Body of pancreas (tissue), 4 donors: ENCODE measurements at regions not wholly inside any gene's neighbourhood (a gene's known extent, or its start where the extent isn't known, plus 50 kb on each side); places are given as distances from the start of the nearest gene placed in this dataset.

Source experiments
- ATAC-seq: fragments of 150-250 bp; one replicate; pipeline ENCODE4 v1.9.1; 2016
- DNase-seq, 4 donors: peaks; one replicate each; pipeline ENCODE4 v3.0.0-alpha.2; 2019
- H3K27ac ChIP-seq, 4 donors: fragments of 200-600 bp; sonication (generic); 1 replicate in 3 of 4; 2 replicates in 1 of 4; pipeline versions ENCODE4 v1.5.1 to v1.6.1; 2016 to 2019; ENCODE audit warnings: mild to moderate bottlenecking in 1 of 4, mixed read lengths in 1 of 4, moderate library complexity in 1 of 4
- H3K27me3 ChIP-seq, 2 donors: fragments of 200-600 bp; sonication (generic); one replicate each; pipeline ENCODE4 v1.6.0; 2016; ENCODE audit warnings: mild to moderate bottlenecking in 1 of 2
- H3K36me3 ChIP-seq, 2 donors: fragments of 200-600 bp; sonication (generic); replicated peaks in 1 of 2; 2 replicates each; pipeline ENCODE4 v1.5.1; 2016; ENCODE audit warnings: low read depth in 2 of 2; ENCODE audit not compliant: insufficient read depth in 1 of 2
- H3K4me1 ChIP-seq: fragments of 200-600 bp; sonication (generic); one replicate; pipeline ENCODE4 v1.6.0; 2016
- H3K4me3 ChIP-seq, 2 donors: fragments of 200-600 bp; sonication (generic); 1 replicate in 1 of 2; 2 replicates in 1 of 2; pipeline ENCODE4 v1.5.1; 2016 to 2019
- H3K9me3 ChIP-seq, 3 donors: fragments of 200-600 bp; sonication (generic); 1 replicate in 2 of 3; 2 replicates in 1 of 3; pipeline ENCODE4 v1.5.1; 2016
- POLR2A ChIP-seq, 3 donors: fragments of 450-650 bp; IDR thresholded peaks; one replicate each; pipeline ENCODE4 v1.6.1; 2016; ENCODE audit warnings: antibody characterized with exemption in 3 of 3, mild to moderate bottlenecking in 2 of 3
- WGBS, 2 donors: methylation state at CpG; one replicate each; pipeline ENCODE4 v1.1.5; 2017; 5-methylcytosine and 5-hydroxymethylcytosine counted together
- intact Hi-C: fragments of 100-400 bp; cut with DNase I; formaldehyde crosslinking; loops from one replicate; pipeline ENCODE4 v1.15.1; 2023
- TF ChIP-seq, protein P1 (sequence below), 7 experiments: fragments of 450-650 bp in 4 of 7; fragments of 200-600 bp in 3 of 7; sonication (generic) in 3 of 7; IDR thresholded peaks; one replicate each; pipeline ENCODE4 v1.5.1; 2016 to 2019; ENCODE audit warnings: antibody characterized with exemption in 7 of 7

DNA sequence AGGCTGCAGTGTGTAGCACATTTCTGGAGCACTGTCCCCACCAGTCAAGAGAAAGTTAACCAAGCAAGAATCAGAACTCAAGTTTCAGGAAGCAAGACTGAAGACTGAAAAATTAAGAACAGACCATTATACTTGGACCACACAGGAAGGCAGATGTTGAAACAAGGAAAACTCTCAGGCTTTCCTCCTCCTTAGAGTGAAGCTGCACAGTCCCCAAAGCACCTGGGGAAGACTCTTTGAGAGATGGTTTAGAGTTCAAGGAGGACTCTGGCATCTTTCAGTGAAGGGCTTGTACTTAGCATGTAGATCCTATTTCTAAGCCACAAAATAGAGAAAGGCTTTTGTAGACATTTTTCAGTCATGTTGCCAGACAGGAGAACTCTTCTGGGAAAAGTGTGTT is 113.7 kb upstream of the KCTD3 start:
- ATAC-seq, result no peak
- intact Hi-C loops, result no loop called here

DNA sequence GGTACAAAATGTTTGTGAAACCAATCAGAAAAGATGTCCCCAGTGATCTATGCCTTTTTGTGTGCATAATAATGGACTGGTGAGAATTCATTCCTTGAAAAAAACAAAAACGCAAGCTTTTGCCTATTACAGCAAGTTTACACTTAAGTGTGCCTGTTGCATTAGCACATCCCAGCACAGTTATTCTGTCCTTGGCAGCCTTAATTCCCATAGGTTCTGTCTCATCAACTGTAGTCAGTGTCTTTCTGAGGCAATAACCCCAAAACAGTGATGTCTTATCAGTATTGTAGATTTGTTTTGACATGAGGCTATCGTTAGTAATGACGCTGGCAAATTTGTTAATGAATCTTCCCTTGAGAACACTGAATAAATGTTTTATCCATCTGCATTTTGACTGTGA is 109.9 kb upstream of the KCTD3 start:
- Histone ChIP-seq H3K36me3 (no peaks in the 10 kb centered on the region), H3K27ac (no peak overlapping the region), H3K27me3 (no peaks in the 10 kb centered on the region), H3K4me1 (no peaks in the 10 kb centered on the region), H3K9me3 (no peaks in the 10 kb centered on the region), H3K4me3 (no peak overlapping the region)
- ATAC-seq, result no peak
- 76 to 78% methylated on average over 3 of the region's 3 CpGs for WGBS, 2 donors
- TF ChIP-seq POLR2A (IDR thresholded peaks at IDR 0.05), result no peak
- TF ChIP-seq, protein P1, sequence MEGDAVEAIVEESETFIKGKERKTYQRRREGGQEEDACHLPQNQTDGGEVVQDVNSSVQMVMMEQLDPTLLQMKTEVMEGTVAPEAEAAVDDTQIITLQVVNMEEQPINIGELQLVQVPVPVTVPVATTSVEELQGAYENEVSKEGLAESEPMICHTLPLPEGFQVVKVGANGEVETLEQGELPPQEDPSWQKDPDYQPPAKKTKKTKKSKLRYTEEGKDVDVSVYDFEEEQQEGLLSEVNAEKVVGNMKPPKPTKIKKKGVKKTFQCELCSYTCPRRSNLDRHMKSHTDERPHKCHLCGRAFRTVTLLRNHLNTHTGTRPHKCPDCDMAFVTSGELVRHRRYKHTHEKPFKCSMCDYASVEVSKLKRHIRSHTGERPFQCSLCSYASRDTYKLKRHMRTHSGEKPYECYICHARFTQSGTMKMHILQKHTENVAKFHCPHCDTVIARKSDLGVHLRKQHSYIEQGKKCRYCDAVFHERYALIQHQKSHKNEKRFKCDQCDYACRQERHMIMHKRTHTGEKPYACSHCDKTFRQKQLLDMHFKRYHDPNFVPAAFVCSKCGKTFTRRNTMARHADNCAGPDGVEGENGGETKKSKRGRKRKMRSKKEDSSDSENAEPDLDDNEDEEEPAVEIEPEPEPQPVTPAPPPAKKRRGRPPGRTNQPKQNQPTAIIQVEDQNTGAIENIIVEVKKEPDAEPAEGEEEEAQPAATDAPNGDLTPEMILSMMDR (IDR thresholded peaks at IDR 0.05), result no peak
- DNase-seq, result no peak
- intact Hi-C loops, result no loop called here

More for the DNA sequence above, 113.7 kb upstream of the KCTD3 start:
- no peaks in the 10 kb centered on the region for H3K9me3 ChIP-seq
- DNase-seq, result no peak
- no peak overlapping the region for H3K27ac ChIP-seq
- H3K27me3 ChIP-seq, result no peaks in the 10 kb centered on the region
- H3K4me3 ChIP-seq, result no peak overlapping the region
- TF ChIP-seq POLR2A (IDR thresholded peaks at IDR 0.05), result no peak
- TF ChIP-seq, protein P1 (IDR thresholded peaks at IDR 0.05), result no peak
- H3K36me3 ChIP-seq, result no peaks in the 10 kb centered on the region
- no peaks in the 10 kb centered on the region for H3K4me1 ChIP-seq

DNA sequence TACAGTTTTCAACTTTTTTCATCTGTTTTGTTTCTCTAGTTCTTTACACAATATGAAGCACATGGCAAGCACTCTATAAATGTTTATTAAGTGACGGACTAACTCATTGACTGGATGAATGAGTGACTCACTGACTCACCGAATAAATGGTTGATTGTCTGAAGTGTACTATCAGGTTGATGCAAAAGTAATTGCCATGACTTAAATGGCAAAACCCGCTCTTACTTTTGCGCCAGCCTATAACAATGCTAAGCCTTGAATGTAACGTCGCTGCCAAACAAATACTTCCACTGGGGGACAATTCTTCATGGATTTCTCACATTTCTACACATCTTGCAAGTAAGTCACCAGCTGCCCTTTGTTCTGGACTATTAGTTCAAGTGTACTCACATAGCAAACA is 109.0 kb upstream of the KCTD3 start:
- ATAC-seq (no peak), DNase-seq (no peak)
- WGBS, 2 donors, result 59 to 63% methylated on average over 6 of the region's 6 CpGs
- Histone ChIP-seq H3K27me3 (no peaks in the 10 kb centered on the region), H3K4me3 (no peak overlapping the region), H3K9me3 (no peaks in the 10 kb centered on the region), H3K27ac (no peak overlapping the region), H3K4me1 (no peaks in the 10 kb centered on the region), H3K36me3 (no peaks in the 10 kb centered on the region)
- intact Hi-C loops, result no loop called here
- no peak for TF ChIP-seq POLR2A (IDR thresholded peaks at IDR 0.05)
- TF ChIP-seq, protein P1 (IDR thresholded peaks at IDR 0.05), result no peak

DNA sequence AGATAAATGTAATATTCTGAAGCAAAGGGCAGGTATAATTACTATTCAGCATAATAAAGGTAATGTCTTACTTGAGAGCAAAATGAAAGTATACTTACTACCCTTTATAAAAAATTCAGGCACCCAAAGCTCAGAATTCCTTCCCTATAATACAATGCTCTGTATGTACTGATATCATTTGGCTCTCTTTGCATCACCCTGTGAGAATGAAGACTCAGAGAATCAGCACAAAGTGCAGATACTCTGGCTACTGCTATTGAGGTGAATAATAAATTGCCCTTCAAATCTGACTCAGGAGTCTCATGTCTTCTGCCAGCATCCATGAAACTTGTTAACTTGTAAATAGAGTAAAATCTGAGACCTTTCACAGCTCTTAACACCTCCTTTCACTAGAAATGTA is 108.5 kb upstream of the KCTD3 start:
- Histone ChIP-seq H3K27me3 (no peaks in the 10 kb centered on the region), H3K4me3 (no peak overlapping the region), H3K9me3 (no peaks in the 10 kb centered on the region), H3K4me1 (no peaks in the 10 kb centered on the region), H3K36me3 (no peaks in the 10 kb centered on the region), H3K27ac (no peak overlapping the region)
- ATAC-seq (no peak), DNase-seq (no peak)
- intact Hi-C loops, result no loop called here
- TF ChIP-seq POLR2A (IDR thresholded peaks at IDR 0.05), result no peak
- TF ChIP-seq, protein P1 (IDR thresholded peaks at IDR 0.05), result no peak

DNA sequence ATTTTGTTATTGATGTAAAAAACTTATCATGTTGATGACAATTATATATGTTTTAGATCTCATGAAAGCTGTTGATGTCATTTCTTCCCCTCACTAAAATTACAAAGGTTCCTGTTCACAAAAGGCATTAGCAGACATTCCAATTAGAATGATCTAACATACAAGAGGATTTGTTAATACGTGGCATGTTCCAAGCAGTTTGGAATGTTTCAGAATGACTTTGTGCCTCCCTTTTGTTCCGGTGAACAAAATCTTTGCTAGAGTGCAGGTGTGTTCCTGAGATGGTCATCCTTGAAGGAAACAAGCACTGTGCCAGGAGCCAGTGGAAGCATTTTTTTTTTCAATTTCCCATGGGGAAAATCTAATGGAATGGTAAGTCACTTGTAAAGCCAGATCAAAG is 108.0 kb upstream of the KCTD3 start:
- TF ChIP-seq, protein P1 (IDR thresholded peaks at IDR 0.05), result no peak
- TF ChIP-seq POLR2A (IDR thresholded peaks at IDR 0.05), result no peak
- H3K9me3 ChIP-seq, result no peaks in the 10 kb centered on the region
- no peak for DNase-seq
- no peak overlapping the region for H3K4me3 ChIP-seq
- no peaks in the 10 kb centered on the region for H3K27me3 ChIP-seq
- 46 to 68% methylated on average over 2 of the region's 2 CpGs for WGBS, 2 donors
- intact Hi-C loops, result no loop called here
- H3K4me1 ChIP-seq, result no peaks in the 10 kb centered on the region
- H3K27ac ChIP-seq, result no peak overlapping the region
- H3K36me3 ChIP-seq, result no peaks in the 10 kb centered on the region
- no peak for ATAC-seq
